Activated T-cell treated with anti-CD3 and anti-CD28 coated beads, Interleukin-2, amount 50 U/mL, for 48 hours (primary cell): ENCODE measurements at regions not wholly inside any gene's neighbourhood (a gene's known extent, or its start where the extent isn't known, plus 50 kb on each side); places are given as distances from the start of the nearest gene placed in this dataset.

Experiments used
- DNase-seq, 2 experiments: peaks; one replicate each; pipeline ENCODE4 v3.0.0-alpha.2; 2020

- no peak for DNase-seq
Measured at GRCh38 chr5:125408448-125409233, 662.2 kb upstream of the ZNF608 start.

GRCh38 chr5:125409234-125409860 is 662.9 kb upstream of the ZNF608 start:
- no peak for DNase-seq

- DNase-seq: no peak
Measured at GRCh38 chr5:125409861-125410536, 663.6 kb upstream of the ZNF608 start.

- no peak for DNase-seq
Measured at GRCh38 chr5:125410537-125411070, 664.2 kb upstream of the ZNF608 start.

GRCh38 chr5:125411071-125411743 is 664.8 kb upstream of the ZNF608 start:
- no peak for DNase-seq

- DNase-seq: no peak
Measured at GRCh38 chr5:125411744-125412560, 665.5 kb upstream of the ZNF608 start.

- no peak for DNase-seq
Measured at GRCh38 chr5:125412561-125413495, 666.4 kb upstream of the ZNF608 start.

GRCh38 chr5:125413496-125414274 is 667.2 kb upstream of the ZNF608 start:
- DNase-seq: no peak

- DNase-seq: no peak
Measured at GRCh38 chr5:125415126-125415525, 668.7 kb upstream of the ZNF608 start.

GRCh38 chr5:125416055-125416454 is 669.6 kb upstream of the ZNF608 start:
- no peak for DNase-seq

- no peak for DNase-seq
Measured at GRCh38 chr5:125421006-125421405, 674.6 kb upstream of the ZNF608 start.

GRCh38 chr5:125422342-125422741 is 675.9 kb upstream of the ZNF608 start:
- DNase-seq: no peak

GRCh38 chr5:125424402-125425141 is 678.1 kb upstream of the ZNF608 start:
- no peak for DNase-seq

- no peak for DNase-seq
Measured at GRCh38 chr5:125429498-125429897, 683.1 kb upstream of the ZNF608 start.

GRCh38 chr5:125433457-125433856 is 687.0 kb upstream of the ZNF608 start:
- no peak for DNase-seq

GRCh38 chr5:125439243-125439642 is 692.8 kb upstream of the ZNF608 start:
- DNase-seq: no peak

GRCh38 chr5:125440905-125441304 is 694.5 kb upstream of the ZNF608 start:
- no peak for DNase-seq

GRCh38 chr5:125446986-125447385 is 700.5 kb upstream of the ZNF608 start:
- DNase-seq: no peak

- DNase-seq: no peak
Measured at GRCh38 chr5:125450771-125451170, 704.3 kb upstream of the ZNF608 start.
